Natural killer cell treated with Interleukin-12 subunit alpha and Interleukin-12 subunit beta and Interleukin-15 and Interleukin-18, amount 100 ng/mL, for 72 hours (primary cell): ENCODE measurements at regions not wholly inside any gene's neighbourhood (a gene's known extent, or its start where the extent isn't known, plus 50 kb on each side); places are given as distances from the start of the nearest gene placed in this dataset.

Experiments used
- ATAC-seq, 2 donors: fragments of 150-1000 bp; cut with Tn5 transposase in 1 of 2; sonication (Bioruptor Pico), chemical (Tn5 transposase) in 1 of 2; 2 replicates each; pipeline ENCODE4 v1.10.0; 2021
- DNase-seq: peaks from one replicate; pipeline ENCODE4 v3.0.0; 2022; ENCODE audit warnings: low spot score
- H3K27ac Mint-ChIP-seq, 2 donors: 1 replicate in 1 of 2; 2 replicates in 1 of 2; pipeline ENCODE4 v1.8.0; 2022; ENCODE audit warnings: mixed read lengths in 2 of 2, mild to moderate bottlenecking in 1 of 2, moderate library complexity in 1 of 2
- H3K27me3 Mint-ChIP-seq, 2 donors: 1 replicate in 1 of 2; 2 replicates in 1 of 2; pipeline ENCODE4 v1.8.0; 2022; ENCODE audit warnings: mixed read lengths in 2 of 2
- H3K36me3 Mint-ChIP-seq: one replicate; pipeline ENCODE4 v1.8.0; 2022; ENCODE audit warnings: mixed read lengths
- H3K4me1 Mint-ChIP-seq, 2 donors: 1 replicate in 1 of 2; 2 replicates in 1 of 2; pipeline ENCODE4 v1.8.0; 2022; ENCODE audit warnings: low read depth in 2 of 2, mixed read lengths in 2 of 2, mild to moderate bottlenecking in 1 of 2
- H3K4me3 Mint-ChIP-seq: one replicate; pipeline ENCODE4 v1.8.0; 2022; ENCODE audit warnings: mixed read lengths
- H3K9me3 Mint-ChIP-seq: 2 replicates; pipeline ENCODE4 v1.8.0; 2022; ENCODE audit warnings: mixed read lengths

GRCh38 chr9:13943176-13943575, 370.8 kb downstream of the NFIB start:
- H3K4me1 Mint-ChIP-seq = no peaks in the 10 kb centered on the region
- DNase-seq = no peak
- no peaks in the 10 kb centered on the region for H3K36me3 Mint-ChIP-seq
- H3K4me3 Mint-ChIP-seq = no peak overlapping the region
- no peak overlapping the region for H3K27ac Mint-ChIP-seq
- H3K9me3 Mint-ChIP-seq = peaks cover 8% of the 10 kb centered on the region
- no peaks in the 10 kb centered on the region for H3K27me3 Mint-ChIP-seq
- ATAC-seq = no peak

- H3K4me3 Mint-ChIP-seq = no peak overlapping the region
- H3K4me1 Mint-ChIP-seq = no peaks in the 10 kb centered on the region
- no peaks in the 10 kb centered on the region for H3K27me3 Mint-ChIP-seq
- H3K36me3 Mint-ChIP-seq = no peaks in the 10 kb centered on the region
- H3K9me3 Mint-ChIP-seq = peaks cover 8% of the 10 kb centered on the region
- no peak for ATAC-seq
- no peak for DNase-seq
- H3K27ac Mint-ChIP-seq = no peak overlapping the region
Observed at GRCh38 chr9:13942695-13943094, 371.2 kb downstream of the NFIB start.

DNA sequence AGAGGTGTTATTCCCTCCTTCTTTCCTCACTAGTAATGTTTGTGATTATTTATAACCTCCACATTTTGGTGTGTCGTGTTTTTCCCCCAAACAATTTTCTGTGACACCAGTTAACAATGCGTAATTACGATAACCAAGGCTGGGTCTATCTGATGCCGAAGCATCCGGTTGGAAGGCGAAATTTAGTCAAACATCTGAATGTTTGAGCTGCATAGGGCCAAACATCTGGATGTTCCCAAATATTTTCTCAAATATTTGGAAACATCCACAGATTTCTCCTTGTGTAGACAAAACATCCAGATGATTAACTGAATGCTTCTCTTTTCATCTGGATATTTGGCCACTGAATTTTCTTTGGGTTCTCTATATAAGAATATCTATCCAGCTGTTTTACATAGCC, 371.7 kb downstream of the NFIB start:
- DNase-seq = no peak
- no peak for ATAC-seq
- H3K27me3 Mint-ChIP-seq = no peaks in the 10 kb centered on the region
- peaks cover 8% of the 10 kb centered on the region for H3K9me3 Mint-ChIP-seq
- no peak overlapping the region for H3K4me3 Mint-ChIP-seq
- H3K4me1 Mint-ChIP-seq = no peaks in the 10 kb centered on the region
- no peaks in the 10 kb centered on the region for H3K36me3 Mint-ChIP-seq
- H3K27ac Mint-ChIP-seq = no peak overlapping the region

DNA sequence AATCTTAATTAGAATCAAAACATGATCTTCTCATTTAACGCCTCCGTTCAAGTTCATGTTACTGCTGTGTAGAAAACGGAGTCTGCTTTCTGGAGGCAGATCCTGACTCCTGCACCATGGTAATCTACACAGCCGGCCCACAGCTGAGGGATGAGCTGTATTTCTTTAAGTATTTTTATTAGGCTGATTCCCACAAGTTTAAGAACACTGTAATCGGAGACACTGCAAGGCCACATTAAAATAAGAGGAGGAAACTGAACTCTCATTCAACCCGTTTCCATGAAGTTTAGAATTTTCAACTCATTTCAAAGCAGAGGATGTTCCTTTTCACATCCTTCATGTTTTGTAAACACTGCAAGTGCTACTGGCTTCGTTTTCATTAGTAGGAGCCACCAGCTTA, 372.2 kb downstream of the NFIB start:
- no peaks in the 10 kb centered on the region for H3K4me1 Mint-ChIP-seq
- ATAC-seq = no peak
- no peak for DNase-seq
- H3K9me3 Mint-ChIP-seq = peaks cover 8% of the 10 kb centered on the region
- no peak overlapping the region for H3K4me3 Mint-ChIP-seq
- no peak overlapping the region for H3K27ac Mint-ChIP-seq
- no peaks in the 10 kb centered on the region for H3K36me3 Mint-ChIP-seq
- no peaks in the 10 kb centered on the region for H3K27me3 Mint-ChIP-seq

- DNase-seq (no peak), ATAC-seq (no peak)
- Mint-ChIP-seq H3K4me1 (no peaks in the 10 kb centered on the region), H3K36me3 (no peaks in the 10 kb centered on the region), H3K9me3 (peaks cover 15% of the 10 kb centered on the region), H3K27me3 (no peaks in the 10 kb centered on the region), H3K4me3 (no peak overlapping the region), H3K27ac (no peak overlapping the region)
Observed at GRCh38 chr9:13939701-13940490, 374.0 kb downstream of the NFIB start.

GRCh38 chr9:13939134-13939533, 374.8 kb downstream of the NFIB start:
- DNase-seq (no peak), ATAC-seq (no peak)
- H3K4me1 Mint-ChIP-seq = no peaks in the 10 kb centered on the region
- H3K9me3 Mint-ChIP-seq = peaks cover 15% of the 10 kb centered on the region
- H3K4me3 Mint-ChIP-seq = no peak overlapping the region
- no peak overlapping the region for H3K27ac Mint-ChIP-seq
- H3K36me3 Mint-ChIP-seq = no peaks in the 10 kb centered on the region
- no peaks in the 10 kb centered on the region for H3K27me3 Mint-ChIP-seq

DNA sequence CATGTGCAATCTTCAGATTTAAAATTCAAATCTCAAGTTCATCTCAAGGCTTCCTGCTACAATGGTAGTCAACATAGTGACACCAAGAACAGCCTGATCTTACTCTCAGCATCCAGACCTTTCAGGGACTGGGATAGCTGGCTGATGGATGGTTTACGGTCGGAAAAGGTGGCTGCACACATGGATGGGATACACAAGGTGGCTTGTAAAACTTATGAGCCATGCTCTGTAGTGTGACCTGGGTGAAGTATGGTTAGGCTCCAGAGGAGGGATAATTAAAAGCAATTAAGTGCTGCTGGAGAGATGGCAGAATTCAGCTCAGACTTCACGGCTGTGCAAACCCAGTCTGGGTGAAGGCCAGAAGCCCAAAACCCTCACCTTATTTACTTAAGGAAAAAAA, 379.5 kb downstream of the NFIB start:
- no peak for DNase-seq
- Mint-ChIP-seq H3K27ac (no peak overlapping the region), H3K4me3 (no peak overlapping the region), H3K9me3 (peaks cover 15% of the 10 kb centered on the region), H3K27me3 (no peaks in the 10 kb centered on the region), H3K4me1 (no peaks in the 10 kb centered on the region), H3K36me3 (no peaks in the 10 kb centered on the region)
- ATAC-seq = no peak

DNA sequence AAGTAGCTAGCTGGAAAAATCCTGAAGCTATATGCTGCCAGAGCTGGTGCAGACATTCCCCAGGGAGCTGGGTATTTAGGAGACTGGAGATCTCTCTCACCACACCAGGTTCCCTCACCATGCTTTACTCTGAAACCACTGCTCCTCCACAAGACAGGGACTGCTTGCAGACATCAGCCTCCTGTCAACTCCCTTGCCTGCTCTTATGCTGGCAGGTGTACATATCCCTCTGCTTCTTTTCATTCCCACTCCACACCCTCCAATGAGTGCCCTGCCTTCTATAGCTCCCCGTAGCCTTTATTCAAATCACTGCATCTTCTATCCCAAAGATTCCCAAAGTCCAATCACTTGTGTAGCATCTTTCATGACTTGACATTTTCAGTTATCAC, 380.7 kb downstream of the NFIB start:
- Mint-ChIP-seq H3K9me3 (peaks cover 15% of the 10 kb centered on the region), H3K36me3 (no peaks in the 10 kb centered on the region), H3K4me3 (no peak overlapping the region), H3K27me3 (no peaks in the 10 kb centered on the region), H3K27ac (no peak overlapping the region), H3K4me1 (no peaks in the 10 kb centered on the region)
- DNase-seq (no peak), ATAC-seq (no peak)

- Mint-ChIP-seq H3K4me3 (no peak overlapping the region), H3K9me3 (peaks cover 15% of the 10 kb centered on the region), H3K27me3 (no peaks in the 10 kb centered on the region), H3K36me3 (no peaks in the 10 kb centered on the region), H3K27ac (no peak overlapping the region), H3K4me1 (no peaks in the 10 kb centered on the region)
- ATAC-seq = no peak
- DNase-seq = no peak
Observed at GRCh38 chr9:13932528-13933267, 381.2 kb downstream of the NFIB start.

DNA sequence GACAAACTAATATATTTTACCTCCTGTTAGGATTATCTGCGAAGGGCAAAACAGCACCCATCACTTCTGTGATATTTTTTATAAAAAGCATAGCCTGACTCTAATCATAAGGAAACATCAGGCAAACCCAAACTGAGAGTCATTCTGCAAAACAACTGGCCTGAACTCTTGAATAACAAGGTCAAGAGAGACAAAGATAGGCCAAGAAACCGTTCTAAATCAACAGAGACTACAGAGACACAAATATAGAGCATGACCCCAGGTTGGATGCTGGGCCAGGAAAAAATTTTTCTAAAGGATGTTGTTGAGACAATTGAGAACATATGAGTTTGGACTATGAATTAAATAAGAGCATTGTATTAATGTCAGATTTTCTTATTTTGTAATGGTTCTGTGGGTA, 384.9 kb downstream of the NFIB start:
- no peaks in the 10 kb centered on the region for H3K4me1 Mint-ChIP-seq
- ATAC-seq (no peak), DNase-seq (no peak)
- H3K9me3 Mint-ChIP-seq = peaks cover 16% of the 10 kb centered on the region
- no peaks in the 10 kb centered on the region for H3K27me3 Mint-ChIP-seq
- H3K36me3 Mint-ChIP-seq = peaks cover 11% of the 10 kb centered on the region
- H3K27ac Mint-ChIP-seq = no peak overlapping the region
- no peak overlapping the region for H3K4me3 Mint-ChIP-seq

DNA sequence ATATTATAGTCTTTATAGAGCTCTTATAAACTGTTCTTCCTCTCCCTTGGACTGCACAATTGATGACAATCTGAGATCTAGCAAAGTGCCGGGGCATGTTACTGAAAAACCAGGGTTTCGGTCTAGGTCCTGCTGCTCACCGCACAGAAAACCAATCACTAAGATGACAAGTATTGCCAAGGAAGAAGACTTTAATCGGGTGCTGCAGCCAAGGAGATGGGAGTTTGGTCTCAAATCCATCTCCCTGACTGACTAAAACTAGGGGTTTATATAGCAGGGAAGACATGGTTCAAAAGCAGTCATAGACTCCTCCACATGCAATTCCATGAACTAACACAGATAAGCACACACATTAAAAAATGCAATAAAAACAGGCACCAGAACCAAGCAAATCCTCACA, 390.6 kb downstream of the NFIB start:
- Mint-ChIP-seq H3K36me3 (peaks cover 11% of the 10 kb centered on the region), H3K27ac (no peak overlapping the region), H3K9me3 (peaks cover 24% of the 10 kb centered on the region), H3K4me1 (no peaks in the 10 kb centered on the region), H3K27me3 (no peaks in the 10 kb centered on the region), H3K4me3 (no peak overlapping the region)
- ATAC-seq = no peak
- no peak for DNase-seq

GRCh38 chr9:13920557-13920956, 393.4 kb downstream of the NFIB start:
- H3K27ac Mint-ChIP-seq = no peak overlapping the region
- H3K4me1 Mint-ChIP-seq = no peaks in the 10 kb centered on the region

DNA sequence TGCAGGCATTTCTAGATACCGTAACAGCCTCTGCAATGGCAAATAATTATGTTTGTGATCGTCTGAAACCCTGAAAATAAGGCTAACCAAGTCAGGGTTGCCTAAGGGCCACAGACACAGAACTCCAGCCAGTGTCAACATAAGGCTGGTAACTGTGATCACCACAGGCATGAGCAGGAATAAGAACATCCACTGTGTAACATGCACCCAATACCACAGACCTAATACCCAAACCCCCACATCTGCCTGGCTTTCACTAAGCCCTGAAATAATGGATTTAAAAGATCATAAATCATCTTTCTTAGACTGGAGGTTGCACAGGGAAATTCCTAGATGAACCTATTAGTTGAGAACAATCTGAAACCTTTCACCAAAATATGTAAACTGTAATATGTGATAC, 394.5 kb downstream of the NFIB start:
- Mint-ChIP-seq H3K4me3 (no peak overlapping the region), H3K9me3 (peaks cover 20% of the 10 kb centered on the region), H3K27me3 (no peaks in the 10 kb centered on the region), H3K4me1 (no peaks in the 10 kb centered on the region), H3K27ac (no peak overlapping the region), H3K36me3 (no peaks in the 10 kb centered on the region)
- no peak for ATAC-seq
- DNase-seq = no peak

More at GRCh38 chr9:13920557-13920956, 393.4 kb downstream of the NFIB start:
- ATAC-seq (no peak), DNase-seq (no peak)
- Mint-ChIP-seq H3K9me3 (peaks cover 20% of the 10 kb centered on the region), H3K36me3 (no peaks in the 10 kb centered on the region), H3K27me3 (no peaks in the 10 kb centered on the region), H3K4me3 (no peak overlapping the region)

GRCh38 chr9:13917534-13917933, 396.4 kb downstream of the NFIB start:
- H3K9me3 Mint-ChIP-seq = peaks cover 17% of the 10 kb centered on the region
- H3K36me3 Mint-ChIP-seq = no peaks in the 10 kb centered on the region
- no peaks in the 10 kb centered on the region for H3K4me1 Mint-ChIP-seq
- H3K27me3 Mint-ChIP-seq = no peaks in the 10 kb centered on the region
- H3K4me3 Mint-ChIP-seq = no peak overlapping the region
- ATAC-seq = no peak
- DNase-seq = no peak
- no peak overlapping the region for H3K27ac Mint-ChIP-seq
